Tibial nerve (tissue), 4 donors: ENCODE measurements at regions not wholly inside any gene's neighbourhood (a gene's known extent, or its start where the extent isn't known, plus 50 kb on each side); places are given as distances from the start of the nearest gene placed in this dataset.

Experiments used
- DNase-seq, 2 donors: peaks; one replicate each; pipeline ENCODE4 v3.0.0-alpha.2; 2019; ENCODE audit warnings: low spot score in 2 of 2
- H3K27ac ChIP-seq, 4 donors: fragments of 200-600 bp; sonication (generic) in 3 of 4; one replicate each; pipeline ENCODE4 v1.5.1; 2017 to 2019; ENCODE audit warnings: mild to moderate bottlenecking in 1 of 4
- H3K27me3 ChIP-seq, 2 donors: fragments of 200-600 bp; sonication (generic) in 1 of 2; one replicate each; pipeline versions ENCODE4 v1.5.1 to v1.6.0; 2017 to 2019
- H3K36me3 ChIP-seq, 3 donors: fragments of 200-600 bp; sonication (generic); one replicate each; pipeline ENCODE4 v1.5.1; 2018 to 2019
- H3K4me1 ChIP-seq, 4 donors: fragments of 200-600 bp; sonication (generic) in 3 of 4; one replicate each; pipeline ENCODE4 v1.5.1; 2017 to 2019
- H3K4me3 ChIP-seq, 4 donors: fragments of 200-600 bp; sonication (generic) in 3 of 4; one replicate each; pipeline ENCODE4 v1.5.1; 2017 to 2019; ENCODE audit warnings: mild to moderate bottlenecking in 1 of 4, moderate library complexity in 1 of 4
- H3K9me3 ChIP-seq, 4 donors: fragments of 200-600 bp; sonication (generic) in 3 of 4; one replicate each; pipeline ENCODE4 v1.5.1; 2017 to 2019
- CTCF ChIP-seq, 5 experiments: fragments of 200-600 bp in 3 of 5; fragments of 450-650 bp in 2 of 5; sonication (generic) in 3 of 5; IDR thresholded peaks; one replicate each; pipeline ENCODE4 v1.5.1; 2016 to 2019; ENCODE audit warnings: antibody characterized with exemption in 5 of 5, mild to moderate bottlenecking in 3 of 5, moderate library complexity in 2 of 5
- EP300 ChIP-seq, 2 donors: sonication (generic); formaldehyde crosslinking; IDR thresholded peaks; one replicate each; pipeline ENCODE4 v1.6.1; 2017; ENCODE audit warnings: antibody characterized with exemption in 2 of 2, mild to moderate bottlenecking in 1 of 2
- POLR2A ChIP-seq, 2 donors: fragments of 450-650 bp; IDR thresholded peaks; one replicate each; pipeline ENCODE4 v1.6.1; 2017; ENCODE audit warnings: antibody characterized with exemption in 2 of 2, mild to moderate bottlenecking in 2 of 2, moderate library complexity in 2 of 2
- WGBS, 2 donors: methylation state at CpG; one replicate each; pipeline ENCODE4 v1.1.5; 2018; 5-methylcytosine and 5-hydroxymethylcytosine counted together

GRCh38 chr6:169332250-169332649, 78.6 kb upstream of the THBS2 start:
- WGBS, 2 donors = 90 to 92% methylated on average over 10 of the region's 10 CpGs
- Histone ChIP-seq H3K27me3 (no peaks in the 10 kb centered on the region), H3K36me3 (no peaks in the 10 kb centered on the region), H3K4me3 (no peak overlapping the region), H3K9me3 (no peaks in the 10 kb centered on the region), H3K27ac (no peak overlapping the region), H3K4me1 (no peaks in the 10 kb centered on the region)
- TF ChIP-seq EP300 (IDR thresholded peaks at IDR 0.05) = no peak
- TF ChIP-seq POLR2A (IDR thresholded peaks at IDR 0.05) = no peak
- no peak for TF ChIP-seq CTCF (IDR thresholded peaks at IDR 0.05)
- DNase-seq = no peak

GRCh38 chr6:169328112-169328801, 74.6 kb upstream of the THBS2 start:
- Histone ChIP-seq H3K36me3 (no peaks in the 10 kb centered on the region), H3K4me3 (no peak overlapping the region), H3K27ac (no peak overlapping the region), H3K27me3 (no peaks in the 10 kb centered on the region), H3K4me1 (no peaks in the 10 kb centered on the region), H3K9me3 (no peaks in the 10 kb centered on the region)
- TF ChIP-seq EP300 (IDR thresholded peaks at IDR 0.05) = no peak
- DNase-seq = no peak
- WGBS, 2 donors = 65 to 76% methylated on average over 5 of the region's 5 CpGs

GRCh38 chr6:169326067-169326799, 72.6 kb upstream of the THBS2 start:
- H3K27me3 ChIP-seq = no peaks in the 10 kb centered on the region
- no peaks in the 10 kb centered on the region for H3K4me1 ChIP-seq
- TF ChIP-seq POLR2A (IDR thresholded peaks at IDR 0.05) (no peak), CTCF (IDR thresholded peaks at IDR 0.05) (peak in 1 of 5 experiments; percentile 8)
- H3K27ac ChIP-seq = no peak overlapping the region
- 82 to 86% methylated on average over 27 of the region's 27 CpGs for WGBS, 2 donors
- no peak for DNase-seq
- no peaks in the 10 kb centered on the region for H3K9me3 ChIP-seq
- H3K36me3 ChIP-seq = no peaks in the 10 kb centered on the region
- no peak overlapping the region for H3K4me3 ChIP-seq

- no peaks in the 10 kb centered on the region for H3K36me3 ChIP-seq
- no peak overlapping the region for H3K27ac ChIP-seq
- no peaks in the 10 kb centered on the region for H3K4me1 ChIP-seq
- H3K9me3 ChIP-seq = no peaks in the 10 kb centered on the region
- DNase-seq = no peak
- TF ChIP-seq POLR2A (IDR thresholded peaks at IDR 0.05) = no peak
- TF ChIP-seq EP300 (IDR thresholded peaks at IDR 0.05) = no peak
- no peak for TF ChIP-seq CTCF (IDR thresholded peaks at IDR 0.05)
- no peak overlapping the region for H3K4me3 ChIP-seq
- 74 to 86% methylated on average over 9 to 10 of the region's 10 CpGs for WGBS, 2 donors
- H3K27me3 ChIP-seq = no peaks in the 10 kb centered on the region
These were observed 71.2 kb upstream of the THBS2 start for GRCh38 chr6:169324656-169325459.

GRCh38 chr6:169324086-169324485, 70.4 kb upstream of the THBS2 start:
- Histone ChIP-seq H3K27ac (no peak overlapping the region), H3K9me3 (no peaks in the 10 kb centered on the region), H3K4me1 (peaks cover 0 to 4% (median 0%) of the 10 kb centered on the region in 4 donors), H3K27me3 (no peaks in the 10 kb centered on the region), H3K4me3 (no peak overlapping the region), H3K36me3 (no peaks in the 10 kb centered on the region)
- TF ChIP-seq CTCF (IDR thresholded peaks at IDR 0.05) (no peak), EP300 (IDR thresholded peaks at IDR 0.05) (no peak), POLR2A (IDR thresholded peaks at IDR 0.05) (no peak)
- WGBS, 2 donors = 96% methylated on average over 4 of the region's 4 CpGs
- DNase-seq = no peak
